GM12872 (cell line): ENCODE measurements at regions not wholly inside any gene's neighbourhood (a gene's known extent, or its start where the extent isn't known, plus 50 kb on each side); places are given as distances from the start of the nearest gene placed in this dataset.

Experiments
- CTCF ChIP-seq: IDR thresholded peaks from 3 replicates; pipeline ENCODE4 v1.5.1; 2011; ENCODE audit warnings: low read depth, mild to moderate bottlenecking, low read length, moderate library complexity; ENCODE audit not compliant: insufficient read depth

GRCh38 chr20:16801919-16802651 is 53.9 kb downstream of the OTOR start:
- peak; percentile 84 for TF ChIP-seq CTCF

GRCh38 chr20:16802652-16802935 is 54.4 kb downstream of the OTOR start:
- TF ChIP-seq CTCF = no peak

- peak; percentile 76 for TF ChIP-seq CTCF
Observed at GRCh38 chr20:16803965-16804792, 56.0 kb downstream of the OTOR start.

- no peak for TF ChIP-seq CTCF
Observed at GRCh38 chr20:16804793-16805187, 56.6 kb downstream of the OTOR start.

- TF ChIP-seq CTCF = no peak
Observed at GRCh38 chr20:16806061-16806460, 57.9 kb downstream of the OTOR start.

GRCh38 chr20:16806886-16807285 is 58.7 kb downstream of the OTOR start:
- no peak for TF ChIP-seq CTCF

GRCh38 chr20:16808796-16809195 is 60.6 kb downstream of the OTOR start:
- TF ChIP-seq CTCF = no peak
